ENCODE measurements at regions not wholly inside any gene's neighbourhood (a gene's known extent, or its start where the extent isn't known, plus 50 kb on each side); places are given as distances from the start of the nearest gene placed in this dataset. TPM values are rescaled to one million over a fixed set of nuclear protein-coding genes. Genes with fewer than 3 reads are reported as not detected.

Small RNAs in the stretch of these regions (small RNA-seq; reads per million reads assigned to genes)
- gene LINC02110 (ENCODE audit: low replicate concordance), result not detected
